PFSK-1 (cell line): ENCODE measurements at regions not wholly inside any gene's neighbourhood (a gene's known extent, or its start where the extent isn't known, plus 50 kb on each side); places are given as distances from the start of the nearest gene placed in this dataset.

ENCODE experiments used
- FOXP2 ChIP-seq: optimal IDR thresholded peaks from 2 replicates; pipeline ENCODE3; 2011; ENCODE audit warnings: borderline replicate concordance, control low read depth, inconsistent platforms; ENCODE audit not compliant: insufficient read depth; ENCODE audit errors: extremely low read length, extremely low read depth
- POLR2AphosphoS5 ChIP-seq: IDR thresholded peaks from 2 replicates; pipeline ENCODE4 v1.6.1; 2012; ENCODE audit warnings: low read depth, mild to moderate bottlenecking, control low read depth, low read length, moderate library complexity
- SIN3A ChIP-seq: IDR thresholded peaks from 2 replicates; pipeline ENCODE4 v1.6.1; 2012; ENCODE audit warnings: mild to moderate bottlenecking, low read length, moderate library complexity, borderline replicate concordance; ENCODE audit not compliant: insufficient read depth
- TAF1 ChIP-seq: IDR thresholded peaks from 2 replicates; pipeline ENCODE4 v1.6.1; 2012; ENCODE audit warnings: low read length, control low read depth, borderline replicate concordance; ENCODE audit not compliant: insufficient read depth
- TF ChIP-seq, protein P1 (sequence below), 2 experiments: IDR thresholded peaks; 2 replicates each; pipeline versions ENCODE4 v1.6.1 to v1.8.0; 2011 to 2012; ENCODE audit warnings: low read depth in 2 of 2, low read length in 2 of 2, control low read depth in 1 of 2, inconsistent platforms in 1 of 2, mild to moderate bottlenecking in 1 of 2, moderate library complexity in 1 of 2; ENCODE audit not compliant: insufficient read depth in 1 of 2

DNA sequence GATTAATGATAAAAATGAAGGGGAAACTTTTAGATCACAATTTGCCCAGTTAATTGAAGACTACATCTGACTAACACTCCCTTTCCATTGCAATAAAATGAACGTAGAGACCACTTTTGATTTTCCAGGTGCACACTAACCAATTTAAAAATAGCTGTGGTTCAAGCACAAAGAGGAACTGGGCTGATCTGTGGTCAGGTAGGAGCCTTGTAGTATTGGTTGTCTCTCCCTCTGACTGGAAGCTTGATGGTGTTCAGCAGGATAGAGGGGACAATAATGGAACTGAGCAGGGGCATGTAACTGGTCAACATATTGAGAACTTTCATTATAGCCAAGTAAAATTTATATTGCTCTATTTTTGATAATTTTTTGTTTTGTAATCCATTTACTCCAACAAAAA, 886.8 kb upstream of the SEMA6A start:
- TF ChIP-seq, protein P1, sequence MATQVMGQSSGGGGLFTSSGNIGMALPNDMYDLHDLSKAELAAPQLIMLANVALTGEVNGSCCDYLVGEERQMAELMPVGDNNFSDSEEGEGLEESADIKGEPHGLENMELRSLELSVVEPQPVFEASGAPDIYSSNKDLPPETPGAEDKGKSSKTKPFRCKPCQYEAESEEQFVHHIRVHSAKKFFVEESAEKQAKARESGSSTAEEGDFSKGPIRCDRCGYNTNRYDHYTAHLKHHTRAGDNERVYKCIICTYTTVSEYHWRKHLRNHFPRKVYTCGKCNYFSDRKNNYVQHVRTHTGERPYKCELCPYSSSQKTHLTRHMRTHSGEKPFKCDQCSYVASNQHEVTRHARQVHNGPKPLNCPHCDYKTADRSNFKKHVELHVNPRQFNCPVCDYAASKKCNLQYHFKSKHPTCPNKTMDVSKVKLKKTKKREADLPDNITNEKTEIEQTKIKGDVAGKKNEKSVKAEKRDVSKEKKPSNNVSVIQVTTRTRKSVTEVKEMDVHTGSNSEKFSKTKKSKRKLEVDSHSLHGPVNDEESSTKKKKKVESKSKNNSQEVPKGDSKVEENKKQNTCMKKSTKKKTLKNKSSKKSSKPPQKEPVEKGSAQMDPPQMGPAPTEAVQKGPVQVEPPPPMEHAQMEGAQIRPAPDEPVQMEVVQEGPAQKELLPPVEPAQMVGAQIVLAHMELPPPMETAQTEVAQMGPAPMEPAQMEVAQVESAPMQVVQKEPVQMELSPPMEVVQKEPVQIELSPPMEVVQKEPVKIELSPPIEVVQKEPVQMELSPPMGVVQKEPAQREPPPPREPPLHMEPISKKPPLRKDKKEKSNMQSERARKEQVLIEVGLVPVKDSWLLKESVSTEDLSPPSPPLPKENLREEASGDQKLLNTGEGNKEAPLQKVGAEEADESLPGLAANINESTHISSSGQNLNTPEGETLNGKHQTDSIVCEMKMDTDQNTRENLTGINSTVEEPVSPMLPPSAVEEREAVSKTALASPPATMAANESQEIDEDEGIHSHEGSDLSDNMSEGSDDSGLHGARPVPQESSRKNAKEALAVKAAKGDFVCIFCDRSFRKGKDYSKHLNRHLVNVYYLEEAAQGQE (IDR thresholded peaks at IDR 0.05; ENCODE audit: insufficient read depth in 1 of 2, low read depth in 2 of 2, low read length in 2 of 2), result no peak
- TF ChIP-seq SIN3A (no peak), POLR2AphosphoS5 (no peak), FOXP2 (no peak), TAF1 (no peak)

DNA sequence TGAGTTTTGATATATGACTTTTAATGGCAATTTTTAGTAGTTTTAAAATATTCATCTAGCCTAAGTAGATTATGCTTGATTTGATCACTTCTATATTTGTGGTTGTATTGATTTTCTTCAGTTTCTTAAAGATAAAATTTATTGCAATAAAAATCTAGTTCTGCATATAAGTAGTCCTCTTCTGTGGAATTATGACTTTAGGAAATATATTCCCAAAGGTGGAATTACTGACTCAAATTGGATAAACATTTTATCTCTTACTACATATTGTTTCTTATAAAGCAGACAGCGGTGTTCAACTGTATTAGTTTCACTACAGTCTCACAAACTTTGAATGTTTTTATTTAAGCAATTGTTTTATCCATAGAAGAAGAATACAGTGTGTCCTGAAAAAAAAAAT, 883.0 kb upstream of the SEMA6A start:
- TF ChIP-seq FOXP2 (no peak), POLR2AphosphoS5 (no peak), TAF1 (no peak), SIN3A (no peak)
- TF ChIP-seq, protein P1 (IDR thresholded peaks at IDR 0.05; ENCODE audit: insufficient read depth in 1 of 2, low read depth in 2 of 2, low read length in 2 of 2), result no peak

DNA sequence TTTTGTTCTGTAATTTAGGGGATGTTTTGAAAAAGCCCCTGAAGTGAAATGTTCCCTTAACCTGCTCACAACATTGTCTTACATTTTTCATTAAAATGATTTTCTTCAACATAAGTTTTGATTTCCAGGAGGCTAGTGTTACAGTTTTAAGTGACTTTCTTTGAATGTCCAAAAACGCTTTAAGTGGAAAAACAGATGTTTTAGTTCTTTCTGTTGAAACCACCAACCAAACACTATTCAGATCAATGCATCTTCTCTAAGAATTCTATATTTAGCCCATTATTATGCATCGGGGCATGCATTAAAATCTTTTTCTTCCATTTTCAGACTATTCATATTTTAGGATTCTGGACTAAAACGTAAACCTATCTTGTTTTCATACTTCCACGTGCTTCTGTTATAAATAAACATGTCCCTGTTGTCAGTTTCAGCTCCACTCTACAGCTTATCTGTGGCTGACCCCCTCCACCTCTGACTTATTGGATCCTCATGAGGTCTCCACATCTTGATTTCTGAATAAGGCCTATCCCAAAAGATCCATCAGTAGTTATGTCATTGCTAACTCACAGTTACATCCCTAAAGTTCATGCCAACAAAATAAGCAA, 882.3 kb upstream of the SEMA6A start:
- TF ChIP-seq FOXP2 (no peak), SIN3A (no peak)
- TF ChIP-seq, protein P1 (IDR thresholded peaks at IDR 0.05; ENCODE audit: insufficient read depth in 1 of 2, low read depth in 2 of 2, low read length in 2 of 2), result no peak

- TF ChIP-seq TAF1, result no peak
- no peak for TF ChIP-seq SIN3A
- TF ChIP-seq, protein P1 (IDR thresholded peaks at IDR 0.05; ENCODE audit: insufficient read depth in 1 of 2, low read depth in 2 of 2, low read length in 2 of 2), result no peak
- TF ChIP-seq FOXP2, result no peak
- TF ChIP-seq POLR2AphosphoS5, result no peak
These were observed 880.9 kb upstream of the SEMA6A start for GRCh38 chr5:117455236-117456233.
